ENCODE measurements at regions not wholly inside any gene's neighbourhood (a gene's known extent, or its start where the extent isn't known, plus 50 kb on each side); places are given as distances from the start of the nearest gene placed in this dataset.
A peak's percentile ranks its signal among the peaks of the same experiment; 100 is the strongest.
"Not testable (repeated sequence)": the region's sequence is repeated elsewhere in the genome, so short reads cannot be mapped to it uniquely, and the experiment has no call there.

DNA sequence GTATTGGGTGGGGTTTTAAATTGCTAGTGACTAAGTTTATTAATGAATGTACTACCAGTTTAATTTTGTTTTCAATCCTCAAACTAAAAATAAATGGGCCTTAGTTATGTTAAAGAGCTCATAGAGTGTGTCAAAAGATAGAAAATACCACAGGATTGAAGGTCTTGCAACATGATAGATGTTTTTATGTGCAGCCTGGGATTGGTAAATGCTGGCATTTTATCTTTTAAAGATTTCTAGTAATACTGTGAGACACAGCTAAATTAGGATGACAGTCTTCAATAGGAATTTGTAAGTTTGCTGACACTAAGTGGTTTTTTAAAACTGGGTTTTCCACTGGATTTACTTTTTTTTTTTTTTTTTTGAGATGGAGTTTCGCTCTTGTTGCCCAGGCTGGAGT lies 122.3 kb downstream of the HAUS1 start:
- DNase-seq (ENCODE audit: low read depth in 2 of 2) = no peak

GRCh38 chr18:46229641-46230040 lies 125.5 kb downstream of the HAUS1 start:
- DNase-seq (ENCODE audit: low read depth in 2 of 2) = not testable (repeated sequence)

DNA sequence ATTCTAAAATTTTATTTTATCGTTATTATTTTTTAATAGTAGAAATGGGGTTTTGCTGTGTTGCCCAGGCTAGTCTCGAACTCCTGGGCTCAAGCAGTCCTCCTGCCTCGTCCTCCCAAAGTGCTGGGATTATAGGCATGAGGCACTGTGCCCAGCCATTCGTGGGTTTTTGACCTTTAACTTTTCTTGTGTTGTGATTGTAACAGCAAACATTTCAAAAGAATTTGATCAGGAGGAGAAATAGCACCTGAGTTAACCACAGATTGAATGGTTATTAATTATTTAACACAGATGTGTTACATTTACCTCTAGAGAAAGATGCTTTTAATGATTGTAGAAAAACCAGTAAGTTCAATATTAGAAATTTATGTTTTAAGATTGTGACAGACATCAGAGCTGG lies 132.0 kb downstream of the HAUS1 start:
- no peak for DNase-seq (ENCODE audit: low read depth in 2 of 2)

DNA sequence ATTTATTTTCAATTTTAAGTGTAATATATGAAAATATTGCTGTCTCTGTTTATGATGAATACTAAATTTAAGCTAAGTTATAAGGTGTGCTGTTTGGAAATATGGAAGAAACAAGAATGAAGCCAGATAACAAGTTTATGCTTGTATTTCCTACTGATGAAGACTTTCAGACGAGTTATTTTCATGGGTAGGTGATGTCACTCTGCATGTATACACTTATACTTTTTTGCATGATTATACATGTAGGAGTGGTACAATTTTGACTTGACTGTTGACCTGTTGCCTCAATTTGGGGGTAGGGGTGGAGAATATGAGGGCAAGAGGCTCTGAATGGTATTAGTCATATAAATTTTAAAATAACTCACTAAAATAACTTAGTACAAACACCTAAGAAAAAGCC lies 133.7 kb downstream of the HAUS1 start:
- DNase-seq (ENCODE audit: low read depth in 2 of 2) = no peak

- no peak for DNase-seq (ENCODE audit: low read depth in 2 of 2)
Measured at GRCh38 chr18:46239549-46239948, 135.4 kb downstream of the HAUS1 start.

- DNase-seq (ENCODE audit: low read depth in 2 of 2) = no peak
Measured at GRCh38 chr18:46239998-46240397, 135.8 kb downstream of the HAUS1 start.

- DNase-seq (ENCODE audit: low read depth in 2 of 2) = not testable (repeated sequence)
Measured at GRCh38 chr18:46241393-46241792, 137.2 kb downstream of the HAUS1 start.

DNA sequence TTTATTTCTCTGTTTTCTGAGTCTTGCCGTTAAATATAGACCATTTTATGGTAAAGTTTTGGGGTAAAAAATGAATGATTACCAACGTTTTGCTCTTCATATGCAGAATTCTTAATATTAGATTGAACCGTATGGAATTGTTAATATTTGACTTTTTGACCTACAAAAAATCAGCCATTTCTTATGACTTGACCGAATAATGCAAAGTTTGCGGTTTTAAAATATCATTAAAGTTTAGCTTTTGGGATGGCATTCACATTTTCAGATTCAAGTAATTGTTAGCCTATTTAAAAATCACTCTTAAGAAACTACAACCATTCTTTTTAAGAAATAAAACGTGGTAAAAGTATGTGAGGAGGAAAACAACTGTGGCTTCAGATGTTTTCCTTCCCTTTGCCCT lies 138.0 kb downstream of the HAUS1 start:
- no peak for DNase-seq (ENCODE audit: low read depth in 2 of 2)

DNA sequence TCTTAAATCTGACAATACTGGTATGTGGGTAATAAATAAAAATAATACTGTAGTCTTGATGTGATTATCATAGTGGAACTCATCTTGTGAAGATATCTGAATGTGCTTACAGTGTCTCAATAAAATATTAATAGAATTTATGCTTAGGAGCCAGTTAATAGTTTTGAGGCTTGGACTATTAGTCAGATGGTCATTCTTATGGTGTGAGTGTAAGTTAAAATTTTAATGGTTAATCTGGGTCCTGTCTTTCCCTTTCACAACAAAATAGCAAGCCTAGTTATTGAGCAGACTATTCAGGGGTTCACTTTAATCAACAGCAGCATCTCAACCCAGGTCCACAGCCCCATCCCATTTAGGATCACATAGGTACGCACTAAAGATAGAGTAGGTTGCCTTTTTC lies 138.9 kb downstream of the HAUS1 start:
- no peak for DNase-seq (ENCODE audit: low read depth in 2 of 2)

GRCh38 chr18:46243673-46244072 lies 139.5 kb downstream of the HAUS1 start:
- DNase-seq (ENCODE audit: low read depth in 2 of 2) = no peak

DNA sequence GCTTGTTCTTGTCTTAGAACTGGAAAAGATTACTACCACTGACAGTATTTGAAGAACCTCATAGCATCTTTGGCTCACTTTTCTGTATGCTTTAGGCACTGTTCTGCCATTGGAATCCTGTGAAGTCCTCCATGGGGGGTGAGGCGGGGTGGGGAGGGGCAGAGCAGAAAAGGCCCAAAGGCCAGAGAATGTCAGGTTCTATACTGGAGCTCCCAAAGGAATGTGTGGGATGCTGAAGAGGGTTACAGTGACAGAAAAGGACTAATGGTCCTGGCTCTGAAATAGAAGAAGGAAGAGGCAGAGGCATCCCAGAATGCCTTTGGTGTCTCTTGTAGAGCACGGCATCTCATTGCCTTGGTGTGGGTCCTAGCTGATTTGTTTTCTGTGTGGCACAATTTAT lies 141.9 kb downstream of the HAUS1 start:
- no peak for DNase-seq (ENCODE audit: low read depth in 2 of 2)

- DNase-seq (ENCODE audit: low read depth in 2 of 2) = no peak
Measured at GRCh38 chr18:46247942-46248341, 143.8 kb downstream of the HAUS1 start.

GRCh38 chr18:46250084-46250811 lies 146.1 kb downstream of the HAUS1 start:
- peak; percentile 2 to 40 for DNase-seq (ENCODE audit: low read depth in 2 of 2)

DNA sequence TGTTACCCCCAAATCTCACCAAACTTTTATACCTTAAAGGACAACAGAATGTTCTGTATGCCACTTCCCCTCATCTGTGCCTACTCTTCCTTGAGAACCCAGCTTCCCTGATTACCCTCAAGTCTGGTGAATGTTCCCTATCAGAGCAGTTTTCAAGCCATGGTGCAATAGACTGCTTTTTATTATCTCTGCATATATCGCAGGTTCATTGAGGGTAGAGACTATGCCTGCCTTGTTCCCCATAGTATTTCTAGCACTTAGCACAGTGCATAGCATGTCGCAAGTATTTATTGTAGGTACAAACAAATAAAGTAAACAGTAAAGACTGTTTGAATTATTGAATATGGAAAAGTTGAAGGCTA lies 146.6 kb downstream of the HAUS1 start:
- DNase-seq (ENCODE audit: low read depth in 2 of 2) = no peak

DNA sequence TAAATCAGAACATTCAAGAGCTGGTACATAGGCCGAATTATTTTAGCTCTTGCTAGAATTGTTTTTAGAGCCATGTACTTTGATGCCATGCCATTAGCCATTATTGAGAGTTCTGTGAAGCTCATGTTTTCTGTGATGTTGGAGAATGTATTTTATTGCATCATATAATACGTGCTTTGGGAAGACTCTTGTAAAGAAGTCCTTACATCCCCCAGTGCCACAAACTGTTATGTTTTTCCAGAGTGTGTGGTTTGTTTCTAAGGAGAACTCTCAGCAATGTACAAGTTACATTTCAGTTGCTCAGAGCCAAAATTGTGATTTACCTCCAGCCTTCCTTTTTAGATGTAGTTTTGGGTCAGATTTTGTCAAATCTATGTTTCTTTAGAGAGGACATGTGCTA lies 148.6 kb downstream of the HAUS1 start:
- DNase-seq (ENCODE audit: low read depth in 2 of 2) = no peak

GRCh38 chr18:46253498-46253897 lies 149.3 kb downstream of the HAUS1 start:
- no peak for DNase-seq (ENCODE audit: low read depth in 2 of 2)

- DNase-seq (ENCODE audit: low read depth in 2 of 2) = no peak
Measured at GRCh38 chr18:46256078-46256477, 151.9 kb downstream of the HAUS1 start.

- DNase-seq (ENCODE audit: low read depth in 2 of 2) = no peak
Measured at GRCh38 chr18:46257366-46257765, 153.2 kb downstream of the HAUS1 start.

DNA sequence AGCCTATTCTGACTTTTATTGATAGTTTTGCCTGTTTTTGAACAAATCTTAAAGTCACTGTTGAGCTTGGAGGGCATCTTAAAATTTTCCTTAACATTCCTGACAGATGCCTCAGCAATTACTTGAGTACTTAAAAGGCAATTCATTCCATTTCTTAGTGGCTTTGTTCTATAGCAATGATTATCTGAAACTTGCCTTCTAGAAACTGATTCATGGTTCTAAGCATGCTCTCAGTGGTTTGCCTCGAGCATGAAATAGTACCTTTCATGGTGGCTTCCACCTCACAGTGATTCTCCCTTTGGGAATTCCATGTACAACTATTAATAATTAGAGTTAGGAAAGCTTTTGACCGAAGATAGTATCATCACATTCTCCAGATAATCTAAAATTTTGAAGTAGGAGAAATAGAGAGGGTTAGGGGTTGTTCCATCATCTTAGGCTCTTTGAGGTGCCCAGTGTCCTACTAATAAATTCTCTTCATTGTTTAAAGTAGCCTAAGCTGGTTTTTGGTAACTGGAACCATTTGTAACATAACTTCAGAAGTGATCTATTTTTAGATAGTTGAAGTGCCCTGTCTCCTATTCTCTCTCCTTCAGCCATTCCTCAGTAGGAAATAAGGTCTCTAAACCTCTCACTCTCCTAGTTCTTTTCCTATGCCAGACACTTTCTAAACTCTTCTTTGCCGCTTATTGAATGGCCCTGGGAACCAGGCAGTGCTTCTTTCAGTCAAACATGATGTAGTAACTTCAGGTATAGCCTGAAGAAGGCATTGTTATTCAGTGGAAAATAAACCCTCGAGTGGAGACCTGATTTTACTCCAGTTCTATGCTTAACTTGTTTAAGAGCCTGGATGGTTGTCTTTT lies 156.1 kb downstream of the HAUS1 start:
- DNase-seq (ENCODE audit: low read depth in 2 of 2) = no peak

DNA sequence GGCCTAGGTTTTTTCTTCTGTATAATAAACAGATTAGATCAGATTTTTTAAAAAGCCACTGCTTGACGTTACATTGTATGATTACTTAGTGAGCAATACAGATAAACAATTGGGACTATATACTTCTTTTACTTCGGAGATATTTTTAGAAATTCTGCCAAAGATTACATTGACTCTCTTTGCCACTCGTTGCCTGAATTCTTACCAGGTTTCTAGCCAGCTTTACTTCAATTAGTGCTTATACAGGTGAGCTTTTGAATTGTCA lies 156.6 kb downstream of the HAUS1 start:
- DNase-seq (ENCODE audit: low read depth in 2 of 2) = no peak

DNA sequence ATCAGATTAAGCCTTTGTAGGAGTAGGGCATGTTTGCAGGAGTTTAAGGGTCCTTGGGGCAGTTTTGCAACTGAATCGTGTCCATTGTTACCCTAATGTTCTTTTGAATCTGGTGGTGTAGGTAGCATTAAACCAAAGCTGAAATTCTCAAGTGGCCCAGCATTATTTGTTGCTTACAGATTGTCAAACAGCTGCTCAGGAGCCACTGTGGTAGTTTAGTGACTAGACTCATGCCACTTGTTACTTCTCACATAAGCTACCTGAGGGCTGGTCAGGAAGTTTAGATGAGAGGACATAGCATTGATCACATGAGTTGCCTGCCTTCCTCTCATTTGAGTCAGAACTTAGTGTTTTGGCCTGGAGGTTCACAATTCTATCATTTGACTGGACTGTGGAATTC lies 157.6 kb downstream of the HAUS1 start:
- no peak for DNase-seq (ENCODE audit: low read depth in 2 of 2)

- no peak for DNase-seq (ENCODE audit: low read depth in 2 of 2)
Measured at GRCh38 chr18:46262856-46263255, 158.7 kb downstream of the HAUS1 start.

DNA sequence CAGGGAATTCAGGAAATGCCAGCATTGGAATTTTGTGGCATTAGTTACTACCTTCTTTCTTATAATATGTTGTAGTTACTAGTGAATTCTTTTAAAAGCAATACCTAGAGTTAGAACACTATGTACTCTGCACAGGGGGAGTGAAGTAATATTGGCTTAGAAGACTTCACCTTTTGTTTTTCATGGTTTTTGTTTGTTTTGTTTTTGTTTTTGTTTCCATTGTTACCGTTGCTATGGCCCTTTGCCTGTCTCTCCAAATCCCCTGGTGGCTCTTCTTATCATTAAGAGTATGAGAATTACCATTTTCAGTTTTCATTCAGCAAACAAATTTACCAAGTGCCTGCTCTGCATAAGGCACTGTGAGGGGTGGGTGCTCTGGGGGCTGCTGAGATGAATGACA lies 160.1 kb downstream of the HAUS1 start:
- DNase-seq (ENCODE audit: low read depth in 2 of 2) = no peak

All from stimulated activated CD8-positive, alpha-beta memory T cell treated with anti-CD3 and anti-CD28 coated beads, Interleukin-15, amount 100 ng/mL, for 48 hours (primary cell).